ENCODE measurements at regions not wholly inside any gene's neighbourhood (a gene's known extent, or its start where the extent isn't known, plus 50 kb on each side); places are given as distances from the start of the nearest gene placed in this dataset.

DNA sequence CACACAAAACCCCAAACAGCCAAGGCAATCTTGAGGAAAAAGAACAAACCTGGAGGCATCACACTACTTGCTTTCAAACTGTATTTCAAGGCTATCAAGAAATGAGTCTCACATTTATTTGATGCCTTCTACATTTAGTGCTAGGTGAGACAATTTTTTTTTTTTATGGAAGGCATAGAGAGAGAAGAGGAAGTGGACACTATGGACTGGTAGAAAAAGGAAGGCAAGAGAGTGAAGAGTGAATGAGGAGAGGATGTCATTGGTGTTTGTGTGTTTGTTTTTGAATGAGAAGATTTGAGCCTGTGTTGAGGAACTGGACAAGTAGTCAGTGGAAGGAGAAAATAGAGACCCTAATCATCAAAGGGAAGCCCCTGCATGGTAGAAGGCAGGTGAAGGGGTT lies 182.0 kb upstream of the JAG1 start:
- TF ChIP-seq, protein P1, sequence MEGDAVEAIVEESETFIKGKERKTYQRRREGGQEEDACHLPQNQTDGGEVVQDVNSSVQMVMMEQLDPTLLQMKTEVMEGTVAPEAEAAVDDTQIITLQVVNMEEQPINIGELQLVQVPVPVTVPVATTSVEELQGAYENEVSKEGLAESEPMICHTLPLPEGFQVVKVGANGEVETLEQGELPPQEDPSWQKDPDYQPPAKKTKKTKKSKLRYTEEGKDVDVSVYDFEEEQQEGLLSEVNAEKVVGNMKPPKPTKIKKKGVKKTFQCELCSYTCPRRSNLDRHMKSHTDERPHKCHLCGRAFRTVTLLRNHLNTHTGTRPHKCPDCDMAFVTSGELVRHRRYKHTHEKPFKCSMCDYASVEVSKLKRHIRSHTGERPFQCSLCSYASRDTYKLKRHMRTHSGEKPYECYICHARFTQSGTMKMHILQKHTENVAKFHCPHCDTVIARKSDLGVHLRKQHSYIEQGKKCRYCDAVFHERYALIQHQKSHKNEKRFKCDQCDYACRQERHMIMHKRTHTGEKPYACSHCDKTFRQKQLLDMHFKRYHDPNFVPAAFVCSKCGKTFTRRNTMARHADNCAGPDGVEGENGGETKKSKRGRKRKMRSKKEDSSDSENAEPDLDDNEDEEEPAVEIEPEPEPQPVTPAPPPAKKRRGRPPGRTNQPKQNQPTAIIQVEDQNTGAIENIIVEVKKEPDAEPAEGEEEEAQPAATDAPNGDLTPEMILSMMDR (IDR thresholded peaks at IDR 0.05), result no peak
- TF ChIP-seq POLR2A (IDR thresholded peaks at IDR 0.05), result no peak

Data from uterus (tissue), 2 donors.